NCI-H1105 (cell line): ENCODE measurements at regions not wholly inside any gene's neighbourhood (a gene's known extent, or its start where the extent isn't known, plus 50 kb on each side); places are given as distances from the start of the nearest gene placed in this dataset.
"Not testable (repeated sequence)": the region's sequence is repeated elsewhere in the genome, so short reads cannot be mapped to it uniquely, and the experiment has no call there.

Source experiments
- DNase-seq: peaks from one replicate; lab custom pipeline; 2025; lab: John Stamatoyannopoulos, UW

DNA sequence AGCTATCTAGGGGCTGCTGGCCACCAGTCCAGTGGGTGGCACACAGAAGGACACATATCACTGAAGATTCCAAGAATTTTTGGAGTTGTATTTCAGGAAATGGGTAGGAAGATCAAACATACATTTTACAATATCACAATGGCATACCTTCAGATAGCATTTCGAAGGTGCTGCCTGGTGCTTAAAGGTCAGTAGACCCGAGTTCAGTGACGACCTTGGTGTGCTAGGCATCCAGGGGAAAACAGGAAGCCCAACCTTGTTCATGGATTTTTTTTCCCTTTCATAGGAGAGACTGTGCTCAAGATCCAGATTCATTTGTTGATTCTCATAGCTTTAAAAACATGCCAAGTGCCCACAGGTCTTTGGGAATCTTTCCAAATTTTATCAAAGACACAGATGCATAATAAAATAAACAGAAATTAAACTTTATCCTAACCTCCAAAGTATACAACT lies 51.0 kb upstream of the RCBTB2 start:
- DNase-seq = no peak

DNA sequence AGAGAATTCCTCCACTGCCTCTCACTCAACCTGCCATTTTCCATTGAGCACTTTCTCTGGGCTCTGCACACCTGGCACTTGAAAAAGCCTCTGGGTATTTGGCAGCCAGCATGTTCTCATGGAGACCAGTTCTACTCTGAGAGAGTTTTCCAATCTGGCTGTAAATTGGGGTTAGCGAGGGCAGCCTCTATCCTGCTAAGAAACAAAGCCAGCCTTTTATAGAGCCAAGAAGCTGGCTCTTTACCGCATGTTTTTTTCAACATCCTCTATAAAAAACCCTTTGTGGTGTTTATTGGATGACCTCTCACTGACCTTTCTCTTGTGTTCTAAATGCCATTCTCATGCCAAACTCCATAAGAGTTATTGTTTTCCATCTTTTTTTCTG lies 52.6 kb upstream of the RCBTB2 start:
- peak; percentile 12 for DNase-seq

DNA sequence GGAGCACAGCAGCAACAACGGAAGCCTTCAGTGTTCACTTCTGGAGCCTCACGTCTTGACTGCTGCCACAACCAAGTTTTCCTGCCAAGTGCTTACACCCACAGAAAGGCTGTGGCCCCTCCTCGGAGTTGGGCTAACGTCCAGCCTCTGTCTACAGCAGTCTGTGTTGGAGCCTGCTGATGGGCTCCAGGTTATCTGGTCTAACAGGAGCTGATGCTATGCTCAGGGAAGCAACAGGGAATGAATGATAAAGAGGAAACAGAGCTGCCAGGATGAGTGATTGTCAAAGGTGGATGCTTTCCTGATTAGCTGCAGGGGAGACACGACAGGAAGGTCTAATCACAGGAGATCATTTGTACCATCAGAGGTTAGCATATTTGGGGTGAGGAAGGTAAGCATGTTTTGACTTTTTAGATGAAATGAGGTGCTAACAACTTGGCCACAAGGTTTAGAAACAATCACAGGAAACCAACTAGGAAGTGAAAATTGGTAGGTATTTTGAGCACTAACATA lies 53.8 kb upstream of the RCBTB2 start:
- no peak for DNase-seq

DNA sequence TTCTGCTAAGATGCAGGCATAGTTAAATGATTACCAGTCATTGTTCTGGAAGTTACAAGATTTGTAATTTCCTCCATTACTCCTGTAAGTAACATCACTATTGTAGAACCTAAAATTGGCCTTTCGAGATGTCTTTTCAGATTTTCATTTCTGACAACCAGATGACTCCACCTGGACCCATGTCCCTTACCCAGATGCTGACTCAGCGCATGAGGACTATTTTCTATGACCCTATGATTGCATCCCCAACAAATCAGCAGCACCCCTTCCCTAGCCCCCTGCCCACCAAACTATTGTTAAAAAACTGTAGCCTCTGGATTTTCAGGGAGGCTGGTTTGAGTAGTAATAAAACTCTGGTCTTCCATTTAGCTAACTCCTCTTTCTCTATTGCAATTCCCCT lies 55.2 kb upstream of the RCBTB2 start:
- DNase-seq = no peak

DNA sequence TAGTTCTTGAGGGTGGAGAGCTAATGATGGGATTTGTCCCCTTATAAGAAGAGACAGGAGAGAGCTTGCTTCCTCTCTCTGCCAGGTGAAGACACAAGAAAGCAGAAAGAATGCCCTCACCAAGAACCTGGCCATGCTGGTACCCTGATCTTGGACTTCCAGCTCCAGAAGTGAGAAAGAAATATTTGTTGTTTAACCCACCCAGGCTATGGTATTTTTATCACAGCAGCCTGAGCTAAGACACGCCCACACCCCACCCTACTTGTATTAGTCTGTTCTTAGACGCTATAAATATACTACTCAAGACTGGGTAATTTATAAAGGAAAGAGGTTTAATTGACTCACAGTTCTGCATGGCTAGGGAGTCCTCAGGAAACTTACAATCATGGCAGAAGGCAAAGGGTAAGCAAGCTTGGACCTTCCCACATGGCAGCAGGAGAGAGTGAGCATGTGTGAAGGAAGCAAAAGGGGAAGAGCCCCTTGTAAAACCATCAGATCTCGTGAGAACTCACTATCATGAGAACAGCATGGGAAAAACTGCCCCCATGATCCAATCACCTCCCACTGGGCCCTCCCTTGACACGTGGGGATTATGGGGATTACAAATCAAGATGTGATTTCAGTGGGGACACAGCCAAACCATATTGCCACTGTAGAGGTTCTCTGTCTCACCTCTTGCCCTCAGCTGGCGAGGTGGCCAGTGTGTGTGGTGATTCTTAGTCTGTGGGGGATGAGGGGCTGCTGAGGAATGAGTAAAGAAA lies 57.4 kb upstream of the RCBTB2 start:
- no peak for DNase-seq

DNA sequence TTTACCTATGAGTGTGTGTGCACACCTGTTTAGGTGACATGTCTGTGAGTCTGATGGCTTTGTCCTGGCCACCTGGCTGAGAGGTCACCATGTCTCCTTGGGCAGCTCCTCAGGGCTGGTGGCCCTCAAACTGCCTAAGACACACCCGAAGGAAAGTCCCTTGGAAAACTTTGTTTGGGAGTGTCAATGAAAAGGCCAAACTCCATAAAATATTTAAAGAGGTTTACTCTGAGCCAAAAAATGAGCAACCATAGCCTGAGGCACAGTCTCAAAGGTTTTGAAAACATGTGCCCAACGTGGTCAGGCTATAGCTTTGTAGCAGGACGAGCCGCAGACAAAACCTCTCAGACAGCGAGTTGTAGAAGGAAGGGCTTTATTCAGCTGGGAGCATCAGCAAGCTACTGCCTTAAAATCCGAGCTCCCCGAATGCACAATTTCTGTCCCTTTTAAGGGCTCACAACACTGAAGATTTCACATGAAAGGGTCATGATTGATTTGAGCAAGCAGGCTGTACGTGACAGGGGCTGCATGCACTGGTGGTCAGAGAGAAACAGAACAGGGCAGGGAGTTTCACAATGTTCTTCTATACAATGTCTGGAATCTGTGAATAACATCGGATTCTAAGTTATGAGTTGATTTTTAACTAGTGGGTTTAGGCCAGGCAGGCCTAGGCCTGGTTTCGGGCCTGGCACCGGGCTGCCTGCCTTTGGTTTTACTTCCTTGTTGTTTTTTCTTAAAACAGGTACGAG lies 58.4 kb upstream of the RCBTB2 start:
- not testable (repeated sequence) for DNase-seq

DNA sequence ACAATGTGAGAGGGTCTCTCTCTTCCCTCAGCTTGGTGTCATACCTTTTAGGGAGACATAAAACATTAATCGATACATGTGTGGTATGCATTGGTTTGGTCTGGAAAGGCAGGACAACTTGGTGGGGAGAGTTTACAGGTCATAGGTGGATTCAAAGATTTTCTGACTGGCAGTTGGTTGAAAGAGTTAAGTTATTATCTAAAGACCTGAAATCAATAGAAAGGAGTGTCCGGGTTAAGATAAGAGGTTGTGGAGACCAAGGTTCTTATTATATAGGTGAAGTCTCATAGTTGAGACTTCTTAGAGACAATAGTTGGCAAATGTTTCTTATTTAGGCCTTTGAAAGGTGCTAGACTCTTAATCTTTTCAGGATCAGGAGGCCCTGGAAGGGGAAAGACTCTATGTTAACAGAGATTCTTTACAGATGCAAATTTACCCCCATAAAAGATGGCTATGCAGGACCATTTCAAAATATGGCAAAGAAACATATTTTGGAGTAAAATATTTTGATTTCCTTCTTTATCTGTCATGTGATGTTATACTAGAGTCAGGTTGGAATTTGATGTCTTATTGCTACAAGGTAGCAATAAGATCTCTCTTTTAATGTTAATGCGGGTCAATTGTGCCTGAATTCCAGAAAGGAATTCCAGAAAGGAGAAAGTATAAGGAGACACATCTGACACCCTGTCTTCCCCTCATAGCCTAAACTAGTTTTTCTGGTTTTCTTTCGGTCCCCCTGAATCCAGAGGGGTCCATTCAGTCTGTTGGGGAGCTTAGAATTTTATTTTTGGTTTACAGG lies 59.2 kb upstream of the RCBTB2 start:
- DNase-seq = no peak

DNA sequence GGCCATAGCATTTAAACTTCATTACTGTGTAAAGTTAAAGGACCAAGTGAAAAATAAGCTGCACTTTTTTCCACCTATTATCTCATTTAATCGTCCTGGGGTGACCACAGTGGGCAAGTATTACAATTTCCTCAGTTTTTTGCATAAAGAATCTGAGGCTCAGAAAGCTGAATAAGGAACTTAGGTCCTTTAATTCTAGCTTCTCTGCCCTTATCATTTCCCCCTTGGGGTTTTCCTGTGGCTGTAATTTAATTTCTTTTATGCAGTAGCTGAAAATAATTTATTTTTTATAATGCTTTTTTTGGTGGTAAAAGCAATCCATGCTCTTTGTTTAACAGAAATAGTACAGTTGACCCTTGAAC lies 59.8 kb upstream of the RCBTB2 start:
- DNase-seq = no peak

DNA sequence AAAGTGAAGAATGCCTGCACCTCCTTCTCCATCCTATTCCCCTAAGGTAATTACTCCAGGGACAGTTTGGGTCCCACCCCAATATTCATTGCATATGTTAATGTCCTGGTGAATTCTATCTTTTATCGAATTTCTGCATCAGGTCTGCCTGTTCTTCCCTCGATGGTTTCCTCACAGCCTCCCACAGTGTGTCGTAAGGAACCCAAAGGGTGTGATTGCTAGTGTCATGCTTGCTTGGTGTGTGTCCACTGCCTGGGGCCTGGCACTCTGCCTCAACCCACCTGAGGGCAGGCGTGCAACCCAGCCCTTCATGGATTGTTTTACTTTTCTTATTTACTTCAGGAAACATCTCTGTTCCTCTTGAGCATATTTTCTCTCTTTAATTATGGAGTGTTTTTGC lies 60.2 kb upstream of the CYSLTR2 start:
- no peak for DNase-seq

DNA sequence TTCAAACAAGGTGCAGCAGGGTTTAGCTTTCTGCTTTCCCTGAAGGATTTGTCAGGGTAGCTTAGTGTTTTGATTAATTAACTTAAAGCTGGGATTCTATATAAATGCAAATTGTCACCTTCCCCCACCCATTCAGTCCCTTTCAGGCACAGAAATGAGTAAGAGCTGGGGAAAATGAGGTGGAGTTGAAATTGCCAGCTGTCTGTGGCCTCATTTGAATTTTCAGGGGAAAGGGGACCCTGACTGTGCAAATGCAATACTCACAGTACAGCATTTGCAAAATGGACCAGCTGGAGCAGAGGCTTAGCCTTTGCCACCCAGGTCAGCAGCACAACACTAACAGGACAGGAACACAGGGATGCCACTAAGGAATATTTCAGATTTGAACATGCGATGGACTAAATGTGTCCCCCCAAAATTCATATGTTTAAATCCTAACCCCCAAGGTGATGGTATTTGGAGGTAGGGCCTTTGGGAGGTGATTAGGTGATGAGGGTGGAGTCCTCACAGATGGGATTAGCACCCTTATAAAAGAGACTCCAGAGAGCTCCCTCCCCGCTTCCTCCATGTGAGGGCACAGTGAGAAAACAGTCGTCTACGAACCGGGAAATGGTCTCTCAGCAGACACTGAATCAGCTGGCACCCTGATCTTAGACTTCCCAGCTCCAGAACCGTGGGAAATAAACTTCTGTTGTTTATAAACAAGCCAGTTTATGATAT lies 59.5 kb upstream of the CYSLTR2 start:
- no peak for DNase-seq

DNA sequence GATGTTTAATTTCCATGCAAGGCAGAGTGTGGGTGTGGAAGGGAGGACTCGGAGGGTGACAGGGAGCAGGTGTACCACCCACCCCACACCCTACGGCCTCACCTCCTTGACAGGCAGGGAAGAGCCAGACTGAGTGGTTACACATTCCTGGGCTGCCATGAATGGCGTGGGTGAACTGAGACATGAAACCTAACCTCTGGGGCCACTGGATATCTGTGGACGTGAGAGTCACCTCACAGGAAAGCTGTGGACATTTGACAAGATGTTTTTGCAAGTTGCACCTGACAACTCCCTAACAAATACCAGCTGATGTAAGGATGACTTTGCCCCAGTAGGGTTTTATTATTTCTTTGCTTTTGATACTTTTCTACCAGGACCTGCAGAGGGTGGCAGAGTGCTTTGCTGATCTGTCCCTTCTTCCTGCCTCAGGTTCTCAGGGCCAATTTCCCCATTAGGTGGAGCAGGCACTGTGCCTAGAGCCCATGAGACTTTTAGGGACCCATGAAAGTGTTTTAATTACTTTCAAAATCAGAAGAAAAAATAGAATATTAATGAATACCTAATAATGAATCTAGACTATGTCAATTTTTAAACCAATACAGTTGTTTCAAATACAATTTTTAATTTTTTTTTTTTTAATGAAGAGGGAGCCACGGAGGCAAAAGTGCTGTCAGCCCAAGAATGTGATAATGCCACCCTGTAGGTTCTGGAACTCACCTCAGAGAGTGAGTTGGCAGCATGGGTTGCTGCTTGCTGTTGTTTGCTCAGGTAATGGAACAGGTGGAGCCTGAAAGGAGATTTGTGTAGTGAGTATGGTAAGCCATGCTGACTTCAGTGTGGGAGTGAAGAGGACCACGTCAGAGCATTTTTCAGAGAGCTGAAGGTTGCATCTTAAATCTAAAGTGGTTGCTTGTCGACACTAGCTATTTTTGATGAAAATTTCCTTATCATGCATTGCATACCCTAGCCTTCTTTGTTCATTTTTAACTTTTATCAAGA lies 58.0 kb upstream of the CYSLTR2 start:
- DNase-seq = no peak

DNA sequence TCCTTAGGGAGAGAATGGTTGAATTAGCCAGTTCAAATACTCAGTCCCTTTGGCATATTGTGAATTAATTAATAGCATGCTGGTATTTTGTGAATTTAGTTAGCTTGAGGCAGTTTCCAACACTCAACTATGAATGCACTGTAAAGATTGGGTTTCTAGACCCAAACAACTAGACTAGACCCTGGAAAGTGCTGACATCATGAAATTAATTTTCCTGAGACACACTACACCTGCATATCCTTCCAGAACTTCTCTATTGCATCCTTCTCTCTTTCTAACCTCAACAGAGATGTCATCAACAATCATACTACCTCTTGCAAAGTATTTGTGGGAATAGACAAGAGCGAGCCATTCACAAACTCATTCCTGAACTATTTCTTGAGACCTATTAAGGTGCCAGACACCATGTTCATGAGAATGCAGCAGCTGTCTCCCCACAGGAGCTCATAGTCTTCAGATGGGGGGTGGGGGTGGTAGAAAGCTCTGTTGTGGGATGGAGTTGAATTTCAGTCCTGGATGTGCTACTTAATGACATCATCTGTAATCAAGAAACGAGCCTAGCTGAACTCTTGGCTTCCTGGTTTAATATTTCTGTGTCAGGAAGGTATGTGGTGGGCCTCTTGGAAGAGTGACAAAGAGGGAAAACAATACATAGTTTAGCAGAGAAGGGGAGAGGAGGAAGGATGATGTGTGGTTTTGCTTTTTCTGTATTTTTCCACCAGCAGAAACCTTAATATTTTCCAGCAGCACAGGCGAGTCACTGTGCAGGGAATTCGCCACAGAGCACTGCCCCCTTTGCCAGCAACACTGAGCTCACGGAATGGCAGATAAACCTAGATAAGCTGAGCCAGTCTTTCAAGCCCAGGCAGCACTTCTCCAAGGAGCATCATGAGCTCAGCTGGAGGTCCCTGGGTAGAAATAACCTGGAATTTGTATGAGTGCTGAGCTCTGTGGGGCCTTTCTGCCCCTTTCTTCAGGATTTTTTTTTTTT lies 53.1 kb upstream of the CYSLTR2 start:
- DNase-seq = no peak

DNA sequence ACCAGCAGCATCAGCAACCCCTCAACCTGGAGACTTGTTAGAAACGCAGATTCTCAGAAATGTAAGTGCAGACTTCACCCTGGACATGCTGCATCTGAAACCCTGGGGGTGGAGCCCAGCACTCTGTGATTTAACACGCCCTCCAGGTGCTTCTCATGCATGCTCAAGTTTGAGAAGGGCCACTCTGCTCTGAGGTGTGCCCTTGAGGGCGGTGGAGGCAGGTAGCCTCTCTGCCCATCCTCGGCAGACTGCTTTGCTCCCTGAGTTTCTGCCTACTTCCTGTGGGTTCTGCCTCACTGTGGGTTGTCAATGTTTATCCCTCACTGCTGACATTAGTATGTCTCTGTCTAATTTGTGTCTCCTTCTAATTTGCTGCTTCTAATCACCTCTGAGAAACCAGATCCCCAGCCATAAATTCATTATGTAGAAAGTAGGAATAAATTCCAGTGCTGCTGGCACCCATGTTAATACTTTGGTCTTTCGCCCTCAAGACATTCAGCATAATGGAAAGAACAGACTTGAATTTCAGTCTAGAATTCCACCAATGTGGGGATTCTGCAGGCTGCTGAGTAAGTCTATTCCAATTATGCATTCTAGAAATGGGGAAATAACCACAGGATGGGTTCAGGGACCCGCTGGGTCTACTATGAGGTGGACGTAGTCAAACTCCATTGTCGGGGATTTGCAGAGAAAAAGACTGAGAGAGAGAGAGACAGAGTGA lies 51.3 kb upstream of the CYSLTR2 start:
- DNase-seq = no peak

DNA sequence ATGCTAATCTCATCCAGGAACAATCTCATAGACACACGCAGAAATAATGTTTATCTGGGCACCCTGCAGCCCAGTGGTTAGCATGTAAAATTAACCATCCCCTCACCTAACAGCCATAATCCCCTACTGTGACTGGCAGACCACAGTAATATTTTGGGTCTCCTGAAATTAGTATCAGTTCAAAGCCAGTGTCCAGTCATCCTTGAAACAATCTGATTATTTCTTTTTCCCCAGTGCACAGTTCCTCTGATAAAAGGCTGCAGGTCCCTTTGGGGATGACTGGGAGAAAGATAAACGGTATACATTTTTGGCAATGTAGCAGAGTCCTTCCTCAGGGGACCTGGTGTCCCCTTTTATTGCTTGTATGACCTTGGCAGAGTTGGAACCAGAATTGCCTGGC lies 50.4 kb upstream of the CYSLTR2 start:
- DNase-seq = no peak
